Hepatocyte (in vitro differentiated cells): ENCODE measurements at regions not wholly inside any gene's neighbourhood (a gene's known extent, or its start where the extent isn't known, plus 50 kb on each side); places are given as distances from the start of the nearest gene placed in this dataset.

Experiments
- EZH2phosphoT487 ChIP-seq: fragments of 200-600 bp; sonication (generic); IDR thresholded peaks from one replicate; pipeline ENCODE4 v1.6.1; 2018; ENCODE audit warnings: antibody characterized with exemption, mild to moderate bottlenecking, low read depth, moderate library complexity; ENCODE audit not compliant: unreplicated experiment, severe bottlenecking
- TF ChIP-seq, protein P1 (sequence below): fragments of 200-600 bp; sonication (generic); IDR thresholded peaks from 2 replicates; pipeline ENCODE4 v1.5.1; 2016; ENCODE audit warnings: antibody characterized with exemption, mild to moderate bottlenecking; ENCODE audit not compliant: poor library complexity

DNA sequence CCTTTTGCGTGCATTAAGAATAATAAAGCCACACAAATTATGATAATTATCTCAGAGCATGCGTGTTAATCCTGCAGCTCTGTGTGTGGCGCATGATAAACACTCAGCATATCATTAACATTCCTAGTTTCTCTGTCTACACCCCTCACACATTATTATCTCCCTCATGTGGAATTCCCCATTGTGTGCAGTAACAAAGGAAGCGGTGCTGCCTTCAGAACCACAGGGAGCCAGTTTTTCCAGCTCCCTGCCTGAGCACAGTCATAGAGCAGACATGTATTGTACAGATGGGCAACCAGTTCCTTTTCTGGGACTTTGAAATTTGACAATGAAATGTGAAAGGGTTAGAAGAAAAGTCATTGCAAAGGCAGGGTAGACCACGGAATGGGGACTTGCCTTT lies 1365.5 kb upstream of the CDH9 start:
- TF ChIP-seq, protein P1, sequence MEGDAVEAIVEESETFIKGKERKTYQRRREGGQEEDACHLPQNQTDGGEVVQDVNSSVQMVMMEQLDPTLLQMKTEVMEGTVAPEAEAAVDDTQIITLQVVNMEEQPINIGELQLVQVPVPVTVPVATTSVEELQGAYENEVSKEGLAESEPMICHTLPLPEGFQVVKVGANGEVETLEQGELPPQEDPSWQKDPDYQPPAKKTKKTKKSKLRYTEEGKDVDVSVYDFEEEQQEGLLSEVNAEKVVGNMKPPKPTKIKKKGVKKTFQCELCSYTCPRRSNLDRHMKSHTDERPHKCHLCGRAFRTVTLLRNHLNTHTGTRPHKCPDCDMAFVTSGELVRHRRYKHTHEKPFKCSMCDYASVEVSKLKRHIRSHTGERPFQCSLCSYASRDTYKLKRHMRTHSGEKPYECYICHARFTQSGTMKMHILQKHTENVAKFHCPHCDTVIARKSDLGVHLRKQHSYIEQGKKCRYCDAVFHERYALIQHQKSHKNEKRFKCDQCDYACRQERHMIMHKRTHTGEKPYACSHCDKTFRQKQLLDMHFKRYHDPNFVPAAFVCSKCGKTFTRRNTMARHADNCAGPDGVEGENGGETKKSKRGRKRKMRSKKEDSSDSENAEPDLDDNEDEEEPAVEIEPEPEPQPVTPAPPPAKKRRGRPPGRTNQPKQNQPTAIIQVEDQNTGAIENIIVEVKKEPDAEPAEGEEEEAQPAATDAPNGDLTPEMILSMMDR = no peak
- no peak for TF ChIP-seq EZH2phosphoT487
